ENCODE measurements at regions not wholly inside any gene's neighbourhood (a gene's known extent, or its start where the extent isn't known, plus 50 kb on each side); places are given as distances from the start of the nearest gene placed in this dataset.

- no peaks in the 10 kb centered on the region for H3K27me3 ChIP-seq (replicated peaks in 1 of 2; ENCODE audit: control insufficient read depth in 2 of 2, insufficient read depth in 2 of 2, low read length in 1 of 2)
- no peak for TF ChIP-seq BCLAF1 (IDR thresholded peaks at IDR 0.05)
- TF ChIP-seq JUNB (IDR thresholded peaks at IDR 0.05), result no peak
- no peak for TF ChIP-seq NFXL1 (IDR thresholded peaks at IDR 0.05; ENCODE audit: borderline replicate concordance)
- TF ChIP-seq E2F8 (IDR thresholded peaks at IDR 0.05; ENCODE audit: low read depth, partially characterized antibody), result no peak
- TF ChIP-seq RCOR1 (conservative IDR thresholded peaks at IDR 0.05; ENCODE audit: low read depth, low read length), result no peak
- no peak for TF ChIP-seq SMC3 (IDR thresholded peaks at IDR 0.05; ENCODE audit: borderline replicate concordance, low read length)
- no peak for TF ChIP-seq USF1 (IDR thresholded peaks at IDR 0.05; ENCODE audit: borderline replicate concordance, extremely low read length, insufficient read depth, low read depth, low read length)
- TF ChIP-seq ESRRA (IDR thresholded peaks at IDR 0.05; ENCODE audit: low read length), result no peak
- TF ChIP-seq POLR2A (IDR thresholded peaks at IDR 0.05; ENCODE audit: low read depth, low read length), result no peak
- TF ChIP-seq IRF3 (IDR thresholded peaks at IDR 0.05), result no peak
- no peak for TF ChIP-seq ZBTB11 (CRISPR knock-in tag; IDR thresholded peaks at IDR 0.05)
- no peak for TF ChIP-seq NRF1 (conservative IDR thresholded peaks at IDR 0.05; ENCODE audit: low read depth, low read length)
- no peaks in the 10 kb centered on the region for H3K36me3 ChIP-seq (ENCODE audit: control insufficient read depth in 2 of 2, insufficient read depth in 2 of 2, low read length in 1 of 2)
- CTCF ChIA-PET, result no interaction called here
- H3K27ac ChIP-seq (ENCODE audit: control insufficient read depth, insufficient read depth), result no peak overlapping the region
- RAD21 ChIA-PET (ENCODE audit: unreplicated experiment), result no interaction called here
- no TSS peak for BruUV-seq (replicated peaks)
- H3K4me1 ChIP-seq (ENCODE audit: control insufficient read depth, insufficient read depth, low read length), result no peaks in the 10 kb centered on the region
- no peaks in the 10 kb centered on the region for H3K9me3 ChIP-seq (replicated peaks; ENCODE audit: control insufficient read depth, insufficient read depth, low read length)
- SMC1A ChIA-PET (ENCODE audit: uncharacterized antibody, unreplicated experiment), result no interaction called here
- no peaks in the 10 kb centered on the region for H3K79me2 ChIP-seq (ENCODE audit: control insufficient read depth, insufficient read depth, low read length)
- intact Hi-C loops (cut with micrococcal nuclease; ENCODE audit: unreplicated experiment), result no loop called here
- in situ Hi-C loops (cut with MboI), result no loop called here
- no peaks in the 10 kb centered on the region for H4K20me1 ChIP-seq (ENCODE audit: control insufficient read depth, insufficient read depth)
- no peak for ATAC-seq
- no peak overlapping the region for H2AFZ ChIP-seq (ENCODE audit: control insufficient read depth, low read depth, low read length)
- H3K4me3 ChIP-seq, result no peak overlapping the region
- POLR2A ChIA-PET, result no interaction called here
- H3K9ac ChIP-seq (ENCODE audit: control insufficient read depth, insufficient read depth, low read length), result no peak overlapping the region
- DNase-seq (ENCODE audit: low read depth, low spot score), result no peak
- WGBS (ENCODE audit: insufficient coverage, insufficient replicate concordance, low lambda C conversion rate, missing lambda C conversion rate), result 14% methylated on average over 5 of the region's 5 CpGs
- no peak overlapping the region for H3K4me2 ChIP-seq (ENCODE audit: control insufficient read depth, insufficient read depth)
- FAIRE-seq, result no peak
Observed at GRCh38 chr13:59236309-59236919, 927.3 kb downstream of the DIAPH3 start.
